ENCODE measurements at regions not wholly inside any gene's neighbourhood (a gene's known extent, or its start where the extent isn't known, plus 50 kb on each side); places are given as distances from the start of the nearest gene placed in this dataset.
"Not testable (repeated sequence)": the region's sequence is repeated elsewhere in the genome, so short reads cannot be mapped to it uniquely, and the experiment has no call there.

DNA sequence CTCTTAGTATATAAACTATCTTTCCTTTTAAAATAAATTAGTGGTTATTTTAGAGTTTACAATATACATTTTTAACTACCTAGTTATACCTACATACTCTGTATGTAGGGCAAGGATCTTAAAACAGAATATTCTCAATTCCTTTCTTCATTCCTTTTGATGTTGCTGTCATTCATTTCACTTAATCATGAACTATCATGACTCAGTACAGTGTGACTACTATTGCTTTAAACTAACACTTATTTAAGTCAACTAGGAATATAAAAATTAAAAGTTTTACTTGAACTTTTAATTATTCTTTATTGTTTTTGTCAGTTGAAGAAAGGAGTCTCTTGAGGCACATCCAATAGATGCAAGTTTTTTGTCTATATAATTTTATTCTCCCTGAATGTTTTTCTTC lies 726.4 kb downstream of the BRINP3 start:
- Histone ChIP-seq H3K4me3 (ENCODE audit: low read length) (no peak overlapping the region), H3K9me3 (ENCODE audit: control insufficient read depth, insufficient read depth, low read length) (no peaks in the 10 kb centered on the region), H3K36me3 (ENCODE audit: control insufficient read depth, insufficient read depth, low read length) (no peaks in the 10 kb centered on the region), H3K4me1 (ENCODE audit: control insufficient read depth, insufficient read depth, low read length) (no peaks in the 10 kb centered on the region), H3K27ac (ENCODE audit: low read length) (no peak overlapping the region), H3K27me3 (ENCODE audit: control insufficient read depth, insufficient read depth, low read length) (no peaks in the 10 kb centered on the region)
- no peak for DNase-seq (ENCODE audit: low read depth, low spot score)

DNA sequence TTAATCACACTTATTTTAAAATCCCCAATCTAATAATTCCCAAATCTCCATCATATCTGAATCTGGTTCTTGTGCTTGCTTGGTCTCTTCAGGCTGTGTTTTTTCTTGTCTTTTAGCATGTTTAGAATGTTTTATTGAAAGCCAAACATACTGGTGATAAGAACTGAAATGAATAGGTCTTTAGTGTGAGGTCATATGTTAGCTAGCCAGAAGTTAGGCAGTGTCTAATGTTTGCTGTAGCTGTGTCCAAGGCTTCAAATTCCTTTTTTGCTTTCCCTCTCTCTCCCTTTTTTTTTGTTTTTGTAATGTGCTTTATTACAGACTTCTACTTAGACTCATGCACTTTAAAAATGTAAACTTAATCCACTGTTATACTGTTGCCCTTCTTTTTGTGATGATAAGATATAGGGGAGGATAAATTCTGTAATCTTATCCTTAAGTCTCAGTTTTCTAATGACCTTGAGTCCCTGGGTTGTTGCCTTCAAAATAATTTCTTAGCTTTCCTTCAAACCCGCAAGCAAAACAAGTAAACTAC lies 725.1 kb downstream of the BRINP3 start:
- no peaks in the 10 kb centered on the region for H3K4me1 ChIP-seq (ENCODE audit: control insufficient read depth, insufficient read depth, low read length)
- no peak for DNase-seq (ENCODE audit: low read depth, low spot score)
- no peaks in the 10 kb centered on the region for H3K27me3 ChIP-seq (ENCODE audit: control insufficient read depth, insufficient read depth, low read length)
- no peak overlapping the region for H3K27ac ChIP-seq (ENCODE audit: low read length)
- no CpG with 5 or more reads among the region's 1 CpG for WGBS (ENCODE audit: insufficient coverage, insufficient read length)
- no peak overlapping the region for H3K4me3 ChIP-seq (ENCODE audit: low read length)
- no peaks in the 10 kb centered on the region for H3K9me3 ChIP-seq (ENCODE audit: control insufficient read depth, insufficient read depth, low read length)
- no peaks in the 10 kb centered on the region for H3K36me3 ChIP-seq (ENCODE audit: control insufficient read depth, insufficient read depth, low read length)

DNA sequence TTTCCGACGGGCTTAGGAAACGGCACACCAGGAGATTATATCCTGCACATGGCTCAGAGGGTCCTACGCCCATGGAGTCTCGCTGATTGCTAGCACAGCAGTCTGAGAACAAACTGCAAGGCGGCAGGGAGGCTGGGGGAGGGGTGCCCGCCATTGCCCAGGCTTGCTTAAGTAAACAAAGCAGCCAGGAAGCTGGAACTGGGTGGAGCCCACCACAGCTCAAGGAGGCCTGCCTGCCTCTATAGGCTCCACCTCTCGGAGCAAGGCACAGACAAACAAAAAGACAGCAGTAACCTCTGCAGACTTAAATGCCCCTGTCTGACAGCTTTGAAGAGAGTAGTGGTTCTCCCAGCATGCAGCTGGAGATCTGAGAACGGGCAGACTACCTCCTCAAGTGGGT lies 722.6 kb downstream of the BRINP3 start:
- DNase-seq (ENCODE audit: low read depth, low spot score); H3K9me3 ChIP-seq (ENCODE audit: control insufficient read depth, insufficient read depth, low read length); H3K27ac ChIP-seq (ENCODE audit: low read length); H3K4me1 ChIP-seq (ENCODE audit: control insufficient read depth, insufficient read depth, low read length); H3K27me3 ChIP-seq (ENCODE audit: control insufficient read depth, insufficient read depth, low read length); H3K36me3 ChIP-seq (ENCODE audit: control insufficient read depth, insufficient read depth, low read length); H3K4me3 ChIP-seq (ENCODE audit: low read length): not testable (repeated sequence)
- WGBS (ENCODE audit: insufficient coverage, insufficient read length), result no CpG with 5 or more reads among the region's 9 CpGs

DNA sequence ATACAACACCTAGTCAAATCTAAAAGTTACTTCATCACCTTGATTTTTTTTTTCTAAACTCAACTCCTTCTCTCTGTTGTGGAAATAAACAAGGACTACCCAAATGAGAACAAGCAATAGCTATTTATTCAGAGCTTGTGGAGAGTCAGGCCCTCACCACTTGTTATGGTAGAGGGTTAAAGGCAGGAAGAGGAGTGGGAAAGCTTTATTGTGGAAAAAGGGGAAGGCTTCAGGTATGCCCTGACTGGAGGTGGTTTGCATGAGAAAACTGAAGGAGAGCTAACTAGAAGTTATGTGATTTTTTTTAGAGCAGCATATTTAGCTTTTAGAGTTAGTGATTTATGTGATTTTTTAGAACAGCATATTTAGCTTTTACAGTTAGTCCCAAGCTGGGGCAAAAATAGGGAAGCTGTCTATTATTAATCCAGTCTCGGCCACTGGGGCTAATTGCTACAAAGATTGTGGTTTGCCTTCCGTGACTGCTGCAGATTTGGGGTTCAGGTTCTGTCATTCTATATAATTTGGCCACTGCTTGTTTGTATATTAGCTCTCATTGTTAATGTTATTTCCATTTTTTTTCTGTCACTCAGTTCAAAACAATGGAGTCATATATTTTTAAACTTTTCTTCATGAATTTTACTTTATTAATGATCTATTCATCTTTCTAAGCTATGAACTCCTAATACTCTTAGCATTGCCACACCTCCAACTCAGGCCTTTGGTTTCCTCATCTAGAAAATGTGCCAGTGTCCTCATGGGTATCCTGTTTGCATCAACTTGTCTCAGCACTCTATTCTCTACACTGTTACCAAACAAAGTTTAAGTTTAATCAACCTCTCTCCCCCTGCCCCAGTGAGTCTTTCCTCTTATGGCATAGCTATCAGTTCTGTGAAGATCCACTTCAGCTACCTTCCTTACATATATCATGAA lies 713.0 kb downstream of the BRINP3 start:
- H3K27me3 ChIP-seq (ENCODE audit: control insufficient read depth, insufficient read depth, low read length), result no peaks in the 10 kb centered on the region
- WGBS (ENCODE audit: insufficient coverage, insufficient read length), result no CpG with 5 or more reads among the region's 2 CpGs
- no peaks in the 10 kb centered on the region for H3K4me1 ChIP-seq (ENCODE audit: control insufficient read depth, insufficient read depth, low read length)
- no peaks in the 10 kb centered on the region for H3K9me3 ChIP-seq (ENCODE audit: control insufficient read depth, insufficient read depth, low read length)
- H3K27ac ChIP-seq (ENCODE audit: low read length), result no peak overlapping the region
- DNase-seq (ENCODE audit: low read depth, low spot score), result no peak
- no peak overlapping the region for H3K4me3 ChIP-seq (ENCODE audit: low read length)
- H3K36me3 ChIP-seq (ENCODE audit: control insufficient read depth, insufficient read depth, low read length), result no peaks in the 10 kb centered on the region

DNA sequence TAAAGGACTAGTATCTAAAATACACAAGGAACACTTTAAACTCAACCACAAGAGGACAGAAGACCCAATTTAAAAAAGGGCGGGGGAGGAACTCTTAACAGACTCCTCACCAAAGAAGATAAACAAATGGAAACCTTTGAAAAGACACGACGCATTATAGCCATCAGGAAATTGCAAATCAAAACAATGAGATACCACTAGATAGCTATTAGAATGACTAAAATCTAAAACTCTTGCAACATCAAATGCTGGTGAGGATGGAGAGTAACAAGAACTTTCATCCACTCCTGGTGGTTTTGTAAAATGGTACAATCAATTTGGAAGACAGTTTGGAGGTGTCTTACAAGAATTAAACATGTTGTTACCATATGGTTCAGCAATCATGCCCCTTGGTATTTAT lies 708.2 kb downstream of the BRINP3 start:
- no peak overlapping the region for H3K27ac ChIP-seq (ENCODE audit: low read length)
- WGBS (ENCODE audit: insufficient coverage, insufficient read length), result no CpG with 5 or more reads among the region's 3 CpGs

DNA sequence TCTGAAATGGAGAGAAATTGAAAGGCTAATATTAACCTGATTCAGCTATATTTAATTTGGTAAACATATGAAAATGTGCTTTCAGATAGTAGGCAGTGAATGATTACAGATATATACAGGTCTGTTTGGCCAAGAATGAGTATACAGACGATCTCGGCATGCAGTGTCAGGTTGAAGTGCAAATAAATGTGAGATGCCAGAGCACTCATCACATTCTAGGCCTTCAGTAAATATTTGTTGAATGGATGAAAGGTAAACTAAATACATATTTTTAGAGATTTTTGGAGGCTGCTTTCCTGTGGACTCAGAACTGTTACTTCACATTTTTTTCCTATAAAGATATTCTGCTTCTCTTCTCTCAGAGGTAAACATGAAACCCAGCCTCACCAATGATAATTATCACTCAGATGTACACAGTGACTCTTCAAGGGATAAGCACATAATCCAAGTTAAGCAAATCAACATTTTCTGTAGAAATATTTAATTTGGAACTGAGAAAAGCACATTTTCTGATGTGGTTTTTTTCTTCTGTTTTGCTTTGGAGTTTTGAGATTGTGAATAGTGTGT lies 702.9 kb downstream of the BRINP3 start:
- H3K4me1 ChIP-seq (ENCODE audit: control insufficient read depth, insufficient read depth, low read length), result no peaks in the 10 kb centered on the region
- no peak overlapping the region for H3K4me3 ChIP-seq (ENCODE audit: low read length)
- H3K9me3 ChIP-seq (ENCODE audit: control insufficient read depth, insufficient read depth, low read length), result no peaks in the 10 kb centered on the region
- DNase-seq (ENCODE audit: low read depth, low spot score), result no peak
- no CpG with 5 or more reads among the region's 2 CpGs for WGBS (ENCODE audit: insufficient coverage, insufficient read length)
- H3K27ac ChIP-seq (ENCODE audit: low read length), result no peak overlapping the region
- no peaks in the 10 kb centered on the region for H3K27me3 ChIP-seq (ENCODE audit: control insufficient read depth, insufficient read depth, low read length)
- no peaks in the 10 kb centered on the region for H3K36me3 ChIP-seq (ENCODE audit: control insufficient read depth, insufficient read depth, low read length)

More for the DNA sequence above, 708.2 kb downstream of the BRINP3 start:
- H3K9me3 ChIP-seq (ENCODE audit: control insufficient read depth, insufficient read depth, low read length), result no peaks in the 10 kb centered on the region
- DNase-seq (ENCODE audit: low read depth, low spot score), result no peak
- H3K36me3 ChIP-seq (ENCODE audit: control insufficient read depth, insufficient read depth, low read length), result no peaks in the 10 kb centered on the region
- H3K4me3 ChIP-seq (ENCODE audit: low read length), result no peak overlapping the region
- no peaks in the 10 kb centered on the region for H3K4me1 ChIP-seq (ENCODE audit: control insufficient read depth, insufficient read depth, low read length)
- H3K27me3 ChIP-seq (ENCODE audit: control insufficient read depth, insufficient read depth, low read length), result no peaks in the 10 kb centered on the region

DNA sequence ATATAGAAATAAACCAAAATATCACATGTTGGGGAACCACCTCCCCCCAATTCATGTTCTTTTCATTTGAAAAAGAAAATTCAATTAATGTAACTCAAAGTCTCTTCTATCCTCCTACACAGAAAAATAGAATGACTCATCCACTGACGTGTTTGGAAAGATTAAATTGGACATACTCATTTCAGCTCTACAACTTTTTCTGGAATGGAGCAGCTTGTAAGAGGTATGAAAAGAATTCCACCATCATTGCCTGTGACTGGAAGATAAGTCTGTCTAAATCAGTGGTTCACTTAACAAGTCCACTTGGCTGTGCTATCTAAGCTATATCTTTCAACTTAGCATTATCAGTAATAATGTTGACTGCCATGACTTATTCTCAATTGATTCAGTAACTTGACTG lies 702.3 kb downstream of the BRINP3 start:
- no peaks in the 10 kb centered on the region for H3K27me3 ChIP-seq (ENCODE audit: control insufficient read depth, insufficient read depth, low read length)
- DNase-seq (ENCODE audit: low read depth, low spot score), result no peak
- H3K9me3 ChIP-seq (ENCODE audit: control insufficient read depth, insufficient read depth, low read length), result no peaks in the 10 kb centered on the region
- no CpG with 5 or more reads among the region's 1 CpG for WGBS (ENCODE audit: insufficient coverage, insufficient read length)
- no peaks in the 10 kb centered on the region for H3K36me3 ChIP-seq (ENCODE audit: control insufficient read depth, insufficient read depth, low read length)
- H3K27ac ChIP-seq (ENCODE audit: low read length), result no peak overlapping the region
- no peaks in the 10 kb centered on the region for H3K4me1 ChIP-seq (ENCODE audit: control insufficient read depth, insufficient read depth, low read length)
- no peak overlapping the region for H3K4me3 ChIP-seq (ENCODE audit: low read length)

DNA sequence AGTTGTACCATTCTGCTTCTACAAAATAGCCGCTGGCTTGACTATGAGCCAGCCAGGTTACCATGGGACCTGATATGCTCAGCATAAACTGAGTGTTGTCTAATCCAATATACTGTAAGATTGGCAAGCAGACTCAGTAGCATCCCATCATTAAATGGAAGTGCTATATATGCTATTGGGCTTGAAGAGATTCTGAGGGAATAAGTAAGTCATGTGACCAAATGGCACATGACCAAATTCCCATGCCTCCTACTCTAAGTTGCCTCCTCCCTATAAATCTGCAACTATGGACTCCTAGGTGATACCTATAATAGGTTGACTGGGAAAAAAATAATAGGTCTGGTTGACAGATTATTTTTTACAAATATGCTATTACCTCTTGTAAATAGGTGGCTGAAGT lies 698.6 kb downstream of the BRINP3 start:
- H3K27ac ChIP-seq (ENCODE audit: low read length), result no peak overlapping the region
- H3K4me1 ChIP-seq (ENCODE audit: control insufficient read depth, insufficient read depth, low read length), result no peaks in the 10 kb centered on the region
- no peak overlapping the region for H3K4me3 ChIP-seq (ENCODE audit: low read length)
- WGBS (ENCODE audit: insufficient coverage, insufficient read length), result no CpG with 5 or more reads among the region's 1 CpG
- no peak for DNase-seq (ENCODE audit: low read depth, low spot score)
- no peaks in the 10 kb centered on the region for H3K36me3 ChIP-seq (ENCODE audit: control insufficient read depth, insufficient read depth, low read length)
- no peaks in the 10 kb centered on the region for H3K9me3 ChIP-seq (ENCODE audit: control insufficient read depth, insufficient read depth, low read length)
- H3K27me3 ChIP-seq (ENCODE audit: control insufficient read depth, insufficient read depth, low read length), result no peaks in the 10 kb centered on the region

DNA sequence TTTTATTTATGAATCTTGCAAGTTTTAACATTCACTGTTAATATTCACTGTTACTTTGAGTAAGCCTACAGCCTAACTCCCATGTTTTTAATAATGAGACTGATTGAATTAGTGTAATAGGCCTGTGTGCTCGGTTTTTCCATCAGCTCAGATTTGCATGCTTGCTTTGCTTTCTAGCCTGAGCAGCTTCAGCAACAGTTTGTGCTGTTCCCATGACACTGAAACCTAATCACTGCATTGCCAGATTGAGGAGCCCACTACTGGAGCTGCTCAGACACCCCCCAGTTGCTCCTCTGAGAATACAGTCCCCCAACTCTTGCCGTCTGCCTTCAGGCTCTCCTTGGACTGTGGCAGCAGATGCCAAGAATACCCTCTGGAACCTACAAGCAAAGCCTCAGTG lies 695.4 kb downstream of the BRINP3 start:
- Histone ChIP-seq H3K36me3 (ENCODE audit: control insufficient read depth, insufficient read depth, low read length) (no peaks in the 10 kb centered on the region), H3K4me1 (ENCODE audit: control insufficient read depth, insufficient read depth, low read length) (no peaks in the 10 kb centered on the region), H3K27ac (ENCODE audit: low read length) (no peak overlapping the region), H3K9me3 (ENCODE audit: control insufficient read depth, insufficient read depth, low read length) (no peaks in the 10 kb centered on the region), H3K4me3 (ENCODE audit: low read length) (no peak overlapping the region), H3K27me3 (ENCODE audit: control insufficient read depth, insufficient read depth, low read length) (no peaks in the 10 kb centered on the region)
- no CpG with 5 or more reads among the region's 2 CpGs for WGBS (ENCODE audit: insufficient coverage, insufficient read length)
- no peak for DNase-seq (ENCODE audit: low read depth, low spot score)

DNA sequence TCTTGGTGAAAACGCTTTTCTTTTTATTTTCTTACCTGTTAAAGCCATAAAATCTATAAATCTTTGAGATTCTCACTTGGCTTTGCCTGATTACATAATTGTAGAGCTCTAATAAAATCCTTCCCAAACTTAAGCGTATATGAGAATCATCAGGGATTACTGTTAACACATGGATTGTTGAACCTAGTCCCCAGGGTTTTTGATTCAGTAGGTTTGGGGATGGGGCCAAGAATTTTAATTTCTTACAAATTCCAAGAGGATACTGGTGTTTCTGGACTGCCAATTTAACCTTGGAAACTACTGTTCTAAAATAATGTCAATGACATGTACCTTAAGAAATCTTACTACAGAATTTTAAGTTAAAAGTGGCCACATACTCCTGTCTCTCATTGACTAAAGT lies 694.2 kb downstream of the BRINP3 start:
- Histone ChIP-seq H3K9me3 (ENCODE audit: control insufficient read depth, insufficient read depth, low read length) (no peaks in the 10 kb centered on the region), H3K4me1 (ENCODE audit: control insufficient read depth, insufficient read depth, low read length) (no peaks in the 10 kb centered on the region), H3K36me3 (ENCODE audit: control insufficient read depth, insufficient read depth, low read length) (no peaks in the 10 kb centered on the region), H3K27me3 (ENCODE audit: control insufficient read depth, insufficient read depth, low read length) (no peaks in the 10 kb centered on the region), H3K4me3 (ENCODE audit: low read length) (no peak overlapping the region), H3K27ac (ENCODE audit: low read length) (no peak overlapping the region)
- no peak for DNase-seq (ENCODE audit: low read depth, low spot score)
- WGBS (ENCODE audit: insufficient coverage, insufficient read length), result no CpG with 5 or more reads among the region's 2 CpGs

Data from iPS DF 6.9 (cell line).